GM15510 (cell line): ENCODE measurements at regions not wholly inside any gene's neighbourhood (a gene's known extent, or its start where the extent isn't known, plus 50 kb on each side); places are given as distances from the start of the nearest gene placed in this dataset.

Source experiments
- POLR2A ChIP-seq: IDR thresholded peaks from 3 replicates; pipeline ENCODE4 v1.6.1; 2011; ENCODE audit warnings: borderline replicate concordance; ENCODE audit not compliant: insufficient read length; ENCODE audit errors: extremely low read depth

- TF ChIP-seq POLR2A: no peak
These were observed 289.4 kb downstream of the SEC14L1 start for GRCh38 chr17:77429969-77430752.

GRCh38 chr17:77432034-77432661 is 291.4 kb downstream of the SEC14L1 start:
- no peak for TF ChIP-seq POLR2A

- no peak for TF ChIP-seq POLR2A
These were observed 292.0 kb downstream of the SEC14L1 start for GRCh38 chr17:77432742-77433141.

- no peak for TF ChIP-seq POLR2A
These were observed 292.8 kb downstream of the SEC14L1 start for GRCh38 chr17:77433385-77434135.

- no peak for TF ChIP-seq POLR2A
These were observed 293.7 kb downstream of the SEC14L1 start for GRCh38 chr17:77434136-77435114.

GRCh38 chr17:77435272-77436057 is 294.7 kb downstream of the SEC14L1 start:
- TF ChIP-seq POLR2A: no peak

GRCh38 chr17:77436058-77436442 is 295.3 kb downstream of the SEC14L1 start:
- TF ChIP-seq POLR2A: no peak

GRCh38 chr17:77436481-77436880 is 295.7 kb downstream of the SEC14L1 start:
- no peak for TF ChIP-seq POLR2A

- TF ChIP-seq POLR2A: no peak
These were observed 296.2 kb downstream of the SEC14L1 start for GRCh38 chr17:77437017-77437416.

- no peak for TF ChIP-seq POLR2A
These were observed 297.0 kb downstream of the SEC14L1 start for GRCh38 chr17:77437747-77438146.

GRCh38 chr17:77438241-77439188 is 297.7 kb downstream of the SEC14L1 start:
- TF ChIP-seq POLR2A: no peak

- TF ChIP-seq POLR2A: no peak
These were observed 298.6 kb downstream of the SEC14L1 start for GRCh38 chr17:77439189-77440018.

GRCh38 chr17:77440560-77440981 is 299.8 kb downstream of the SEC14L1 start:
- TF ChIP-seq POLR2A: peak; percentile 7
